Parathyroid adenoma (tissue), 2 donors: ENCODE measurements at regions not wholly inside any gene's neighbourhood (a gene's known extent, or its start where the extent isn't known, plus 50 kb on each side); places are given as distances from the start of the nearest gene placed in this dataset.

Experiments
- H2AFZ ChIP-seq: fragments of 300-600 bp; sonication (generic); one replicate; pipeline ENCODE4 v1.7.0; 2017; ENCODE audit warnings: antibody characterized with exemption, mild to moderate bottlenecking
- H3K27ac ChIP-seq: fragments of 300-600 bp; sonication (generic); one replicate; pipeline ENCODE4 v1.7.0; 2017
- H3K27me3 ChIP-seq: fragments of 300-600 bp; sonication (generic); one replicate; pipeline ENCODE4 v1.7.0; 2017; ENCODE audit warnings: low read length; ENCODE audit not compliant: control insufficient read depth, insufficient read depth
- H3K36me3 ChIP-seq: fragments of 300-600 bp; sonication (generic); one replicate; pipeline ENCODE4 v1.7.0; 2017; ENCODE audit warnings: low read length; ENCODE audit not compliant: control insufficient read depth, insufficient read depth
- H3K4me1 ChIP-seq: fragments of 300-600 bp; sonication (generic); one replicate; pipeline ENCODE4 v1.7.0; 2017; ENCODE audit warnings: control low read depth
- H3K4me2 ChIP-seq: fragments of 300-600 bp; sonication (generic); one replicate; pipeline ENCODE4 v1.7.0; 2017; ENCODE audit warnings: low read length
- H3K4me3 ChIP-seq: fragments of 300-600 bp; sonication (generic); one replicate; pipeline ENCODE4 v1.7.0; 2017; ENCODE audit warnings: low read depth, low read length
- H3K79me2 ChIP-seq: fragments of 300-600 bp; sonication (generic); one replicate; pipeline ENCODE4 v1.7.0; 2017; ENCODE audit warnings: control low read depth
- H3K9ac ChIP-seq: fragments of 300-600 bp; sonication (generic); one replicate; pipeline ENCODE4 v1.7.0; 2017; ENCODE audit warnings: mild to moderate bottlenecking
- H3K9me3 ChIP-seq: fragments of 300-600 bp; sonication (generic); one replicate; pipeline ENCODE4 v1.7.0; 2017; ENCODE audit warnings: low read length; ENCODE audit not compliant: control insufficient read depth
- CTCF ChIP-seq: fragments of 300-600 bp; sonication (generic); IDR thresholded peaks from one replicate; pipeline ENCODE4 v1.7.0; 2017; ENCODE audit warnings: antibody characterized with exemption, mild to moderate bottlenecking
- donor health status: primary hyperparathyroidism.

DNA sequence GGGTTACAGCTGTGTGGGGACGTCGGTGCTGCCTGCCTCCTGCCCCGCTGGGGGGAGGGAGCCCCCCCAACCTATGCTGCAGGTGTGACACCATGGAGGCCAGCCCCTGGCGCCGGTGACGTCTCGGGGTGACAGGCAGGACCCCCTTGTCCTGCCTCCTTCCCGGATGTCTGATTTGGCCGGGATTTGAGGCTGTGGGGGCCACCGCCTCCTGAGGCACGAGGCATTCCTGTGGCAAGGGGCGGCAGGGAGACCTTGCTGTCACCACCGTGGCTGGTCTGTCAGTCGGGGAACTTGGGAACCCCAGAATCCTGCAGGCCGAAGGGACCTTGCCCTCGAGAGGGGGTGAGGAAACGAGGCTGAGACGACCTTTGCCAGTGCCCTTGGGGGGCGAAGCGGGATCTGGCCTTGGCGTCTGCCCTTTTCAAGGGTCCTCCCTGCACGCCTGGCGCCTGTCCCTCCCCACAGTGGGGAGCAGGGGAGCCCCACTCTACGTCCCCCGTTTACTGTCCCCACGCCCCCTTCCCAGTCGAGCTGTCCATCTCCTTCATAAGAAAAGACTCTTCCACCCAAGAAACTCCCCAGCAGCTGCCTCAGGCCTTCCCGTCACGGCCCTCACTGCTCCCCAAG lies 74.4 kb downstream of the METRNL start:
- no peaks in the 10 kb centered on the region for H3K27me3 ChIP-seq
- no peak overlapping the region for H3K27ac ChIP-seq
- H3K4me2 ChIP-seq = no peak overlapping the region
- no peak overlapping the region for H2AFZ ChIP-seq
- TF ChIP-seq CTCF = no peak
- no peaks in the 10 kb centered on the region for H3K9me3 ChIP-seq
- H3K9ac ChIP-seq = no peak overlapping the region
- no peaks in the 10 kb centered on the region for H3K79me2 ChIP-seq
- no peaks in the 10 kb centered on the region for H3K36me3 ChIP-seq
- no peak overlapping the region for H3K4me3 ChIP-seq
- H3K4me1 ChIP-seq = no peaks in the 10 kb centered on the region

DNA sequence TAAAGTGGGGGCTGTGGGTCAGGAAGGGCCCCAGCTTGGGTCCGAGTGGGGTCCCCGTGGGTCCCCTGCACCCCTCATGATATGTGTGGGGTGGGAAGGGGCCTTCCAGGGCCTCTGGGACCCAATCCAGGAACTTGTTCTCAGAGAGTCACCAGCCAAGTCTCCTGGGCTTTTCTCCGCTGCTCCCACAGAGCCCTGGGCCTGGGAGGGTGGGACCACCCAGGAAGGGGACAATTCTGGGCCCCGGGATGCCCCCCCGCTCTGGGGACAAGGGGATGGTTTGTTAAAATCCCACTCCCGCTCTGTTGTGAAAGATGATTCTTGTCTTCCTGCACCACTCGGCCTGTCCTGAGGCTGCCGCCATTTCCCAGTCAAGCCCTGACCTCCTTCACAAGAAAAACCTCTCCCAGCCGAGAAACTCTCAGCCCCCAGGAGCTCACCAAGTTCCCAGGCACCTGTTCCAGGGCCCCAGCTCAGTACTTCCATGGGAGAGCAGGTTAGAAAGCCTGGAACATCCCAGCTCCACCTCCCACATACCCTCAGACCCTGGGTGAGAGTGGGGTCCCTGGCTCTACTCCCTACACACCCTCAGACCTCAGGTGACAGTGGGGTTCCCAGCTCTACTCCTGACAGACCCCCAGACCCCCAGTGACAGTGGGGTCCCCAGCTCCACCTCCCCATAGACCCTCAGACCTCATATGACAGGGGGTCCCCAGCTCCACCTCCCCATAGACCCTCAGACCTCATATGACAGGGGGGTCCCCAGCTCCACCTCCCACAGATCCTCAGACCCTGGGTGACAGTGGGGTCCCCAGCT lies 75.1 kb downstream of the METRNL start:
- no peaks in the 10 kb centered on the region for H3K4me1 ChIP-seq
- no peaks in the 10 kb centered on the region for H3K9me3 ChIP-seq
- no peak overlapping the region for H3K4me3 ChIP-seq
- no peak for TF ChIP-seq CTCF
- H3K4me2 ChIP-seq = no peak overlapping the region
- no peaks in the 10 kb centered on the region for H3K36me3 ChIP-seq
- no peaks in the 10 kb centered on the region for H3K27me3 ChIP-seq
- no peak overlapping the region for H3K9ac ChIP-seq
- H2AFZ ChIP-seq = no peak overlapping the region
- no peak overlapping the region for H3K27ac ChIP-seq
- H3K79me2 ChIP-seq = no peaks in the 10 kb centered on the region

DNA sequence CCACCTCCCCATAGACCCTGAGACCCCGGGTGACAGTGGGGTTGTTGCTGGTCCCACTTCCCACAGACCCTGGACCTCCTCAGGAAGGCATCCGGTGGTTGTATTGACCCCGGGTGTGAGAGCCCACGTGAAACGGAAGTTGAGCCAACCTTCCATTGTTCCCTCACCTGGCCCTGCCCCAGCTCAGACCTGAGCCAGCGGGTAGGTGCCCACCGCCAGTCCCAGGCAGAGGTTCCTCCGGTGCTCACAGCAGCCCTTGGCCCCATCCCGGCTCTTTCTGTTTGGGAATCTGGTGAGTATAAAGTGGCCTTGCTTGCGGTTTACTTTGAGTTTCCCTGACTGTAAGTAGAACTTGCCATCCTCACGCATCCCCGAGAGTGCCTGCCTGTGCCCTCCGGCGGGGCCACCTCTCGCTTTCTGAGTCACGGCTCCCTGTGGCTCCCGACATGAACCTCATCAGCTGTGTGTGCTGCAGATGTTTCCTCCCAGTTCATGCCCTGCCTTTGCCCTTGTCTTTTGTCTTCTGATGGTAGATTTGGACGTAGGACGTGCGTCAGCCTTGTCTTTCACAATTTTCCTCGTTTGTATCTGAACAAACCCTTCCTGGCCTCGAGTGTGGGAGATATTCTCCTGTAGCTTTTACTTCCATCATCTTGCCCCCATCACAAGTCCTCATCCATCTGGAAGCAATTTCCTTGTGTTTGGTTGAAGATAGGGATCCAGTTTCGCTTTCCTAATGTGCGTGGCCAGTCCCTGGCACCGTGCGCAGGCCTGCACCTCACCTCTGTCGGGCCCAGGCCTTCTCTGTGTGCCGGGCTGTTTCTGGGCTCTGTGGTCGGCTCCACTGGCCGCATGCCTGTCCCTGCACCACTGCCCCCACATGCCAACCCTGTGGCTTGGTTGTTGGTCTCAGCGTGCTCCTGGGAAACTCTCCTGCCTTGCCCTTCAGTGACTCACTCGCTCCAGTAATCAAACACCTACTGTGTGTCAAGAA lies 76.0 kb downstream of the METRNL start:
- no peaks in the 10 kb centered on the region for H3K27me3 ChIP-seq
- H3K9me3 ChIP-seq = no peaks in the 10 kb centered on the region
- no peak overlapping the region for H2AFZ ChIP-seq
- no peaks in the 10 kb centered on the region for H3K36me3 ChIP-seq
- TF ChIP-seq CTCF = no peak
- no peaks in the 10 kb centered on the region for H3K79me2 ChIP-seq
- H3K9ac ChIP-seq = no peak overlapping the region
- no peak overlapping the region for H3K27ac ChIP-seq
- H3K4me2 ChIP-seq = no peak overlapping the region
- H3K4me1 ChIP-seq = no peaks in the 10 kb centered on the region
- no peak overlapping the region for H3K4me3 ChIP-seq

DNA sequence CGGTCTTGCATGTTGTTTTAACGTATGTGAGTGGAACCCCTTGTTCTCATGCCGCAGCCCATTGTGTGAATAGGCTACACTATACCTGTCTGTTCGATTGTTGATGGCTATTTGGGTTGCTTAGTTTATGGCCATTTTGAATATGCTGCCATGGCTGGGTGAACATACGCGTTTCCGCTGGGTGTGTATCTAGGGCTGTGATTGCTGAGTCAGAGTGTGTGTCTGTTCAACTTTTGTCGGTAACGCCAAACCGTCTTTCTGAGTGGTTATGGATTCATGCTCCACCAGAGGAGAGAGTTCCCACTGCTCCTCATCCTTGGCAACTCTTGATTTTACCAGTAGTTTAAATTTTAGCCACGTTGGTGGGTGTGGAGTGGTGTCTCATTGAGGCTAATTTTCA lies 77.0 kb downstream of the METRNL start:
- Histone ChIP-seq H3K9me3 (no peaks in the 10 kb centered on the region), H3K4me1 (no peaks in the 10 kb centered on the region), H3K36me3 (no peaks in the 10 kb centered on the region), H3K27me3 (no peaks in the 10 kb centered on the region), H3K79me2 (no peaks in the 10 kb centered on the region), H3K27ac (no peak overlapping the region), H3K4me2 (no peak overlapping the region), H2AFZ (no peak overlapping the region), H3K4me3 (no peak overlapping the region), H3K9ac (no peak overlapping the region)
- TF ChIP-seq CTCF = no peak
